BLaER1 (cell line): ENCODE measurements at regions not wholly inside any gene's neighbourhood (a gene's known extent, or its start where the extent isn't known, plus 50 kb on each side); places are given as distances from the start of the nearest gene placed in this dataset.
"Not testable (repeated sequence)": the region's sequence is repeated elsewhere in the genome, so short reads cannot be mapped to it uniquely, and the experiment has no call there.

Source experiments
- H3K27ac ChIP-seq: shearing (Covaris generic); formaldehyde crosslinking; 2 replicates; pipeline ENCODE4 v1.8.1; 2022
- H3K27me3 ChIP-seq: shearing (Covaris generic); formaldehyde crosslinking; 2 replicates; pipeline ENCODE4 v1.8.1; 2022
- H3K36me3 ChIP-seq: shearing (Covaris generic); formaldehyde crosslinking; 2 replicates; pipeline ENCODE4 v1.8.1; 2022
- H3K4me1 ChIP-seq: shearing (Covaris generic); formaldehyde crosslinking; 2 replicates; pipeline ENCODE4 v1.8.1; 2022
- H3K4me2 ChIP-seq: shearing (Covaris generic); formaldehyde crosslinking; 2 replicates; pipeline ENCODE4 v1.8.1; 2022
- H3K4me3 ChIP-seq: shearing (Covaris generic); formaldehyde crosslinking; 2 replicates; pipeline ENCODE4 v1.8.1; 2022
- H3K9ac ChIP-seq: shearing (Covaris generic); formaldehyde crosslinking; 2 replicates; pipeline ENCODE4 v1.8.1; 2022
- H3K9me3 ChIP-seq: shearing (Covaris generic); formaldehyde crosslinking; 2 replicates; pipeline ENCODE4 v1.8.1; 2022
- H4K20me1 ChIP-seq: shearing (Covaris generic); formaldehyde crosslinking; 2 replicates; pipeline ENCODE4 v1.8.1; 2022
- Cebpa-rat ChIP-seq: shearing (Covaris generic); IDR thresholded peaks from 2 replicates; pipeline ENCODE4 v1.8.1; 2022

DNA sequence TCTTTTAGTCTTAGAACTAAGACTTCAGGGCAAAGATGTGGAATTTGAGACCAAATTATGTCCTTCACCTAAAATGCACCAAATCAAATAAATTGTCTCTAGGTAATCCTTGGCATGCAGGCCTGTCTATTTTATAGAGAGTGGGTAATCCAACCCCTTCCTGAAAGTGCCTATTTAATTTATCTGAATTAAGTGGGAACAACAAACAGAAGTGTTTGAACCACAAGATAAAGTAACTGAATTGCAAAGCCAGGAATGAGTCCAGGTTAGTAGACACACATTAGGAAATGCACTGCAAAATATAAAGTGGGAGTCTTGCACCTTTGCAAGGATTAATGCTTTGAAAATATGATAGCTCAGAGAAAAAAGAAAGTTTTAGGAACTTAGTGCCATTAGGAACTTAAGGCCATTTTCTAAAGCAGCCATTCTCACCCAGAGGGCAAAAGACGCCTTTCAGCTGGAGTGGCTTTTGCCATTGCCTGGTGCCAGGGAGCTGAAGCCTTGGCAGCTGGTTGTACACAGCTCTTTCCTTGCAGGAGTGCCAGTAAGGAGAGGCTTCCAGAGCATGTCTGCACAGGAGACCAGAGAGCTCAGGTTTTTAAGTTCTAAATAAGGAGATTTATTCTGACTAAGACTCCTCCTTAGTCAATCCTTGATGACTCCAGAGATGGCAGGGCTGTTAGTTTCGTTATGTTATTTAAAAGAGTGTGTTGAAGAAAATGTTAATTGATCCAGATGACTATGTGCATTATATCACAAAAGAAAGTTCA lies 151.7 kb upstream of the ELL2 start:
- TF ChIP-seq Cebpa-rat, result no peak
- Histone ChIP-seq H4K20me1 (no peaks in the 10 kb centered on the region), H3K36me3 (no peaks in the 10 kb centered on the region), H3K4me1 (no peaks in the 10 kb centered on the region), H3K9me3 (no peaks in the 10 kb centered on the region), H3K4me2 (no peak overlapping the region), H3K27me3 (no peaks in the 10 kb centered on the region), H3K4me3 (no peak overlapping the region), H3K27ac (no peak overlapping the region), H3K9ac (no peak overlapping the region)

DNA sequence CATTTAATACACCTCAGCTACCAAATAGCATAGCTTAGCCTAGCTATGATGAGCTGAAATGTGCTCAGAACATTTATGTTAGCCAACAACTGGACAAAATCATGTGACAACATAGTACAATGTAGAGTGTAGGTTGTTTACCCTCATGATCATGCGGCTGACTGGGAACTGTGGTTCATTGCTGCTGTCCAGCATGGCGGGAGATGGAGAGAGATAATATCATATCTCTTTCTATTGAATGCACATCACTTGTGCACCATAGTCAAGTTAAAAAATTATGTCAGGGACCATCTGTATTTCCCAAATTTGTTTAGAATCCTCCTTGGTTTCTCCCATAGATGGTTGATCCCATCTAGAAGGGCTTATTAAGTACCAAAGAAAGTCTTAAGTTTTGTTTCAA lies 151.1 kb upstream of the ELL2 start:
- H3K27ac ChIP-seq, result no peak overlapping the region
- no peaks in the 10 kb centered on the region for H4K20me1 ChIP-seq
- H3K4me2 ChIP-seq, result no peak overlapping the region
- no peak overlapping the region for H3K9ac ChIP-seq
- no peaks in the 10 kb centered on the region for H3K27me3 ChIP-seq
- no peak overlapping the region for H3K4me3 ChIP-seq
- TF ChIP-seq Cebpa-rat, result no peak
- no peaks in the 10 kb centered on the region for H3K4me1 ChIP-seq
- H3K36me3 ChIP-seq, result no peaks in the 10 kb centered on the region
- no peaks in the 10 kb centered on the region for H3K9me3 ChIP-seq

- Histone ChIP-seq H3K36me3 (no peaks in the 10 kb centered on the region), H3K9me3 (no peaks in the 10 kb centered on the region), H3K4me2 (no peak overlapping the region), H3K27me3 (no peaks in the 10 kb centered on the region), H4K20me1 (no peaks in the 10 kb centered on the region), H3K27ac (no peak overlapping the region), H3K9ac (no peak overlapping the region), H3K4me3 (no peak overlapping the region), H3K4me1 (no peaks in the 10 kb centered on the region)
- TF ChIP-seq Cebpa-rat, result no peak
Measured at GRCh38 chr5:96112123-96112670, 150.5 kb upstream of the ELL2 start.

DNA sequence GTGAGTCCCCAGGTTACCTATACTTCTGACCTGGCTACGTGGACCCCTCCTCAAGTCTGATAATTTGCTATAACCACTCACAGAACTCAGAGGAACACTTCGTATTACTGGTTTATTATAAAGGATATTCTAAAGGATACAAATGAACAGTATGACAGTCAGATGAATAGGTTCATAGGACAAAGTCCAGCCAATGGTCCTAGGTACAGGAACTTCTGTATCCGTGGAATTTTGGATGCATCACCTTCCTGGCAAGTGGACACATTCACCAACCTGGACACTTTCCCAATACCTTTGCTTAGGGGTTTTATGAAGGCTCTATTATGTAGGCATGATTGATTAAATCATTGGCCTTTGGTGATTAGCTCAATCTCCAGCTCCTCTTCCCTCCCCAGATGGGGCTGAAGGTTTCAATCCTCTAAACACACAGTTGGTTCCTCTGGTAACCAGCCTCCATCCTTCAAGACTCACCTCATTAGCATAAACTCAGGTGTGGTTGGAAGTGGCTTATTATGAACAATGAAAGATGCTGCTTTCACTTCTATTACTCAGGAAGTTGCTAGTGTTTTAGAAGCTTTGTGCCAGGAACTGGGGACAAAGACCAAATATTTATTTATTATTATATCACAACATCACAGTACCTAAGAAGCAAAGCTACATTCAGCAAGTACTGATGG lies 149.6 kb upstream of the ELL2 start:
- no peaks in the 10 kb centered on the region for H4K20me1 ChIP-seq
- no peak overlapping the region for H3K27ac ChIP-seq
- H3K27me3 ChIP-seq, result no peaks in the 10 kb centered on the region
- H3K9ac ChIP-seq, result no peak overlapping the region
- TF ChIP-seq Cebpa-rat, result no peak
- no peaks in the 10 kb centered on the region for H3K9me3 ChIP-seq
- H3K4me2 ChIP-seq, result no peak overlapping the region
- no peaks in the 10 kb centered on the region for H3K36me3 ChIP-seq
- H3K4me1 ChIP-seq, result no peaks in the 10 kb centered on the region
- no peak overlapping the region for H3K4me3 ChIP-seq

DNA sequence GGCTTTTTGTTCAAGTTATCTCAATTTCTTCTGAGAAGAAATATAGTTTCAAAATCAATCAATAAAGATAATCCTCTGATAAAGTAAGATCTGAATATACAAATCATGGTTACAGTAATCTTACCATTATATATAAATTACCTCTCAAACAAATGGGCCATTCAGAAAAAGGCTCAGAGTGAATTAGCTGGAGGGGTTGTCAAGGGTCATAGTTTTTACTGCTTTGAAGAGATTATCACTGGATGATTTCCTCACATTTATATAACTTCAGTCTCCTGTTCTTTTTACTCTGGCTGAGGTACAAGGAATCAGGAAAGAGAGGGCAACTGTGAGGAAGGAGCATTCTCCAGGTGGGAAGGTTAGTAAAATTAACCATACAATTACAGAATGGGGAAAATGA lies 148.6 kb upstream of the ELL2 start:
- Histone ChIP-seq H3K4me1 (no peaks in the 10 kb centered on the region), H3K36me3 (no peaks in the 10 kb centered on the region), H3K9ac (no peak overlapping the region), H3K4me3 (no peak overlapping the region), H3K27me3 (no peaks in the 10 kb centered on the region), H3K4me2 (no peak overlapping the region), H3K9me3 (no peaks in the 10 kb centered on the region), H4K20me1 (no peaks in the 10 kb centered on the region), H3K27ac (no peak overlapping the region)
- TF ChIP-seq Cebpa-rat, result no peak

- H3K4me2 ChIP-seq, H3K9ac ChIP-seq, H3K4me1 ChIP-seq, H4K20me1 ChIP-seq, H3K9me3 ChIP-seq, H3K27ac ChIP-seq, H3K27me3 ChIP-seq, H3K36me3 ChIP-seq, H3K4me3 ChIP-seq: not testable (repeated sequence)
Measured at GRCh38 chr5:96108629-96109028, 147.0 kb upstream of the ELL2 start.

DNA sequence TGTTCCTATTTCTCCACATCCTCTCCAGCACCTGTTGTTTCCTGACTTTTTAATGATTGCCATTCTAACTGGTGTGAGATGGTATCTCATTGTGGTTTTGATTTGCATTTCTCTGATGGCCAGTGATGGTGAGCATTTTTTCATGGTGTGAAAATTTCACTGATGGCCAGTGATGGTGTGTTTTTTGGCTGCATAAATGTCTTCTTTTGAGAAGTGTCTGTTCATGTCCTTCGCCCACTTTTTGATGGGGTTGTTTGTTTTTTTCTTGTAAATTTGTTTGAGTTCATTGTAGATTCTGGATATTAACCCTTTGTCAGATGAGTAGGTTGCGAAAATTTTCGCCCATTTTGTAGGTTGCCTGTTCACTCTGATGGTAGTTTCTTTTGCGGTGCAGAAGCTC lies 142.2 kb upstream of the ELL2 start:
- not testable (repeated sequence) for H3K27me3 ChIP-seq, H3K9me3 ChIP-seq, H4K20me1 ChIP-seq, H3K9ac ChIP-seq, H3K4me1 ChIP-seq, H3K4me2 ChIP-seq, H3K36me3 ChIP-seq, H3K27ac ChIP-seq, H3K4me3 ChIP-seq

DNA sequence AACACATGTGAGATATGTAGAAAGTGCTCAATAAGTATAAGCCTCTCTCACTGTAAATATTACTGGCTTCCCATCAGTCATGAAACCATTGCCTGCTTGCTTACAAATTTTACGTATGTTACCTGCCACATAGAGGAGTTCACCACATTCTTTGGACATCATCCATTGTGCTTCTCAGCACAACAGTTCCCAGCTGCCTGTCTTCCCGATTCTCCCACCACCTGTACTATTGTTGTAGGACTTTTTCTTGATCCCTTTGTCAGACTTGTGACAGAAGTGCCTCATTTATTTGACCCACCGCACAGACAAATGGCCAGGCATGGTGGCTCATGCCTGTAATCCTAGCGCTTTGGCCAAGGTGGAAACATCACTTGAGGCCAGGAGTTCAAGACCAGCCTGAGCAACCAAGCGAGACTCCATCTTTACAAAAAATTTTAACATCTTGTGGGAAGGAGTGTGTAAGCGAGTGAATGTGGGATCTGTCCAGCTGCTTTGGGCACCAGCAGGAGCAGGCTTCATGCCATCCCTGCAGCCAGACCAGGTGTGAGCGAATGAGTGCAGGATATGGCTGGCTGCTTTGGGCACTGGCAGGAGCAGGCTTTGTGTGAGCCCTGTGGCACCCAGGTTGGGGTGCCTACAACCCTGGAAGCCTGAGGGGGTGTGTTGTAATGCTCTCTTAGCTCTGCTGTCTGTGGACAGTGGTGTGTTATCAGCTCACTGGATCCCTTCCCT lies 139.9 kb upstream of the ELL2 start:
- Histone ChIP-seq H3K4me3 (no peak overlapping the region), H3K27me3 (no peaks in the 10 kb centered on the region), H3K4me2 (no peak overlapping the region), H4K20me1 (no peaks in the 10 kb centered on the region), H3K36me3 (no peaks in the 10 kb centered on the region), H3K27ac (no peak overlapping the region), H3K9me3 (no peaks in the 10 kb centered on the region), H3K9ac (no peak overlapping the region), H3K4me1 (no peaks in the 10 kb centered on the region)
- no peak for TF ChIP-seq Cebpa-rat

DNA sequence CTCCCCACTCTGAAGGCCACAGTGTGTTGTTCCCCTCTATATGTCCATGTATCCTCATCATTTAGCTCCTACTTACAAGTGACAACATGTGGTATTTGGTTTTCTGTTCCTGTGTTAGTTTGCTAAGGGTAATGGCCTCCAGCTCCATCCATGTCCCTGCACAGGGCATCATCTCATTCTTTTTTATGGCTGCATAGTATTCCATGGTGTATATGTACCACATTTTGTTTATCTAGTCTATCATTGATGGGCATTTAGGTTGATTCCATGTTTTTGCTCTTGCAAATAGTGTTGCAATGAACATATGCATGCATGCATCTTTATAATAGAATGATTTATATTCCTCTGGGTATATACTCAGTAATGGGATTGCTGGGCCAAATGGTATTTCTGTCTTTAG lies 135.8 kb upstream of the ELL2 start:
- H3K9ac ChIP-seq, H3K9me3 ChIP-seq, H3K4me1 ChIP-seq, H4K20me1 ChIP-seq, H3K36me3 ChIP-seq, H3K27me3 ChIP-seq, H3K27ac ChIP-seq, H3K4me2 ChIP-seq, H3K4me3 ChIP-seq: not testable (repeated sequence)

GRCh38 chr5:96096724-96097123 lies 135.1 kb upstream of the ELL2 start:
- TF ChIP-seq Cebpa-rat, result no peak
- no peak overlapping the region for H3K4me3 ChIP-seq
- H4K20me1 ChIP-seq, result no peaks in the 10 kb centered on the region
- no peaks in the 10 kb centered on the region for H3K9me3 ChIP-seq
- no peak overlapping the region for H3K4me2 ChIP-seq
- no peak overlapping the region for H3K9ac ChIP-seq
- H3K27ac ChIP-seq, result no peak overlapping the region
- no peaks in the 10 kb centered on the region for H3K27me3 ChIP-seq
- no peaks in the 10 kb centered on the region for H3K36me3 ChIP-seq
- H3K4me1 ChIP-seq, result no peaks in the 10 kb centered on the region
